ENCODE measurements at regions not wholly inside any gene's neighbourhood (a gene's known extent, or its start where the extent isn't known, plus 50 kb on each side); places are given as distances from the start of the nearest gene placed in this dataset.

DNA sequence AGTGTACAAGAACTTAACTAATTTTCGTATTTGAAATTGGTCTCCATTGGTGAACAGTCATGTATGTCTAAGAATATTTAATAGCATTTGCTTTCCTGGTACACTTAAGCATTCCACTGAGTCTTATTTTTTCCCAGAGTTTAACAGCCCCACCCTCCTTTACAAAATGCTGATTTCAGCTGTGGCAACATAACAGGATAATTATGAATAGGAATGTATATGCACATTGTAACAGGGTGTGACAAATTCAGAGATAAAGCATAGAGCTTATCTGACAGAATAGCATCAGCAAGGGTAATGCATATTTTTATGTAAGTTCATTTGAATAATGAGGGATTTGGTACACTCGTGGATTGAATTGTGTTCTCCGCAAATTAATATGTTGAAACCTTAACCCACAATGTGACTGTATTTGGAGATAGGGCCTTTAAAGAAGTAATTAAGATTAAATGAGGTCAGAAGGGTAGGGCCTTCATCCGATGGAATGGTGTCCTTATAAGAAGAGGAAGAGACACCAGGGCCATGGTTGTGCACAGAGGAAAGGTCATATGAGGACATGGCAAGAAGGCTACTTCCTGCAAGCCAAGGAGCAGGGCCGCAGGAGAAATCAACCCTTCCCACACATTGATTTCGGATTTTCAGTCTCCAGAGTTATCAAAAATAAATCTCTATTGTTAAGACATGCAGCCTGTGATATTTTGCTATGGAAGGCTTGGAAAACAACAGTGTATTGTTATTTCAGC is 439.7 kb upstream of the CDH20 start:
- TF ChIP-seq, protein P1, sequence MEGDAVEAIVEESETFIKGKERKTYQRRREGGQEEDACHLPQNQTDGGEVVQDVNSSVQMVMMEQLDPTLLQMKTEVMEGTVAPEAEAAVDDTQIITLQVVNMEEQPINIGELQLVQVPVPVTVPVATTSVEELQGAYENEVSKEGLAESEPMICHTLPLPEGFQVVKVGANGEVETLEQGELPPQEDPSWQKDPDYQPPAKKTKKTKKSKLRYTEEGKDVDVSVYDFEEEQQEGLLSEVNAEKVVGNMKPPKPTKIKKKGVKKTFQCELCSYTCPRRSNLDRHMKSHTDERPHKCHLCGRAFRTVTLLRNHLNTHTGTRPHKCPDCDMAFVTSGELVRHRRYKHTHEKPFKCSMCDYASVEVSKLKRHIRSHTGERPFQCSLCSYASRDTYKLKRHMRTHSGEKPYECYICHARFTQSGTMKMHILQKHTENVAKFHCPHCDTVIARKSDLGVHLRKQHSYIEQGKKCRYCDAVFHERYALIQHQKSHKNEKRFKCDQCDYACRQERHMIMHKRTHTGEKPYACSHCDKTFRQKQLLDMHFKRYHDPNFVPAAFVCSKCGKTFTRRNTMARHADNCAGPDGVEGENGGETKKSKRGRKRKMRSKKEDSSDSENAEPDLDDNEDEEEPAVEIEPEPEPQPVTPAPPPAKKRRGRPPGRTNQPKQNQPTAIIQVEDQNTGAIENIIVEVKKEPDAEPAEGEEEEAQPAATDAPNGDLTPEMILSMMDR (conservative IDR thresholded peaks at IDR 0.05; ENCODE audit: low read depth, low read length) = no peak
- no peak for DNase-seq (ENCODE audit: low read depth)
- H3K4me3 ChIP-seq (ENCODE audit: low read depth, low read length) = no peak overlapping the region

GRCh38 chr18:60894254-60894945 is 438.8 kb upstream of the CDH20 start:
- H3K4me3 ChIP-seq (ENCODE audit: low read depth, low read length) = no peak overlapping the region
- TF ChIP-seq, protein P1 (conservative IDR thresholded peaks at IDR 0.05; ENCODE audit: low read depth, low read length) = no peak
- DNase-seq (ENCODE audit: low read depth) = peak; percentile 15

GRCh38 chr18:60895181-60895580 is 438.0 kb upstream of the CDH20 start:
- H3K4me3 ChIP-seq (ENCODE audit: low read depth, low read length) = no peak overlapping the region
- peak; percentile 53 for DNase-seq (ENCODE audit: low read depth)
- TF ChIP-seq, protein P1 (conservative IDR thresholded peaks at IDR 0.05; ENCODE audit: low read depth, low read length) = no peak

GRCh38 chr18:60898111-60898510 is 435.1 kb upstream of the CDH20 start:
- H3K4me3 ChIP-seq (ENCODE audit: low read depth, low read length) = no peak overlapping the region
- no peak for DNase-seq (ENCODE audit: low read depth)
- TF ChIP-seq, protein P1 (conservative IDR thresholded peaks at IDR 0.05; ENCODE audit: low read depth, low read length) = no peak

GRCh38 chr18:60905699-60906098 is 427.5 kb upstream of the CDH20 start:
- DNase-seq (ENCODE audit: low read depth) = peak; percentile 44
- no peak overlapping the region for H3K4me3 ChIP-seq (ENCODE audit: low read depth, low read length)
- TF ChIP-seq, protein P1 (conservative IDR thresholded peaks at IDR 0.05; ENCODE audit: low read depth, low read length) = no peak

- H3K4me3 ChIP-seq (ENCODE audit: low read depth, low read length) = no peak overlapping the region
- peak; percentile 72 for DNase-seq (ENCODE audit: low read depth)
- TF ChIP-seq, protein P1 (conservative IDR thresholded peaks at IDR 0.05; ENCODE audit: low read depth, low read length) = no peak
Measured at GRCh38 chr18:60910534-60910933, 422.7 kb upstream of the CDH20 start.
